ENCODE measurements at regions not wholly inside any gene's neighbourhood (a gene's known extent, or its start where the extent isn't known, plus 50 kb on each side); places are given as distances from the start of the nearest gene placed in this dataset.

GRCh38 chr17:14004927-14005620, 64.2 kb upstream of the COX10 start:
- DNase-seq (ENCODE audit: insufficient read length, low spot score) (no peak), FAIRE-seq (no peak)
- TF ChIP-seq POU2F2 (IDR thresholded peaks at IDR 0.05; ENCODE audit: low read depth, low read length) = no peak
- TF ChIP-seq PAX5 (IDR thresholded peaks at IDR 0.05; ENCODE audit: insufficient read depth, low read length, severe bottlenecking) = no peak
- TF ChIP-seq POLR2A (IDR thresholded peaks at IDR 0.05; ENCODE audit: low read depth, low read length) = no peak
- no peak for TF ChIP-seq SPI1 (IDR thresholded peaks at IDR 0.05; ENCODE audit: low read depth, low read length)
- TF ChIP-seq POLR2AphosphoS5 (IDR thresholded peaks at IDR 0.05; ENCODE audit: low read depth, low read length) = no peak
- no peak for TF ChIP-seq TAF1 (IDR thresholded peaks at IDR 0.05; ENCODE audit: low read depth, low read length)

- no peak for DNase-seq (ENCODE audit: insufficient read length, low spot score)
- FAIRE-seq = no peak
- TF ChIP-seq TAF1 (IDR thresholded peaks at IDR 0.05; ENCODE audit: low read depth, low read length) (no peak), POLR2A (IDR thresholded peaks at IDR 0.05; ENCODE audit: low read depth, low read length) (no peak), SPI1 (IDR thresholded peaks at IDR 0.05; ENCODE audit: low read depth, low read length) (no peak), POLR2AphosphoS5 (IDR thresholded peaks at IDR 0.05; ENCODE audit: low read depth, low read length) (no peak), PAX5 (IDR thresholded peaks at IDR 0.05; ENCODE audit: insufficient read depth, low read length, severe bottlenecking) (no peak), POU2F2 (IDR thresholded peaks at IDR 0.05; ENCODE audit: low read depth, low read length) (no peak)
These were observed 62.9 kb upstream of the COX10 start for GRCh38 chr17:14006249-14006942.

- FAIRE-seq (no peak), DNase-seq (ENCODE audit: insufficient read length, low spot score) (no peak)
- no peak for TF ChIP-seq PAX5 (IDR thresholded peaks at IDR 0.05; ENCODE audit: insufficient read depth, low read length, severe bottlenecking)
- no peak for TF ChIP-seq POLR2AphosphoS5 (IDR thresholded peaks at IDR 0.05; ENCODE audit: low read depth, low read length)
- no peak for TF ChIP-seq POLR2A (IDR thresholded peaks at IDR 0.05; ENCODE audit: low read depth, low read length)
- TF ChIP-seq SPI1 (IDR thresholded peaks at IDR 0.05; ENCODE audit: low read depth, low read length) = no peak
- no peak for TF ChIP-seq POU2F2 (IDR thresholded peaks at IDR 0.05; ENCODE audit: low read depth, low read length)
- no peak for TF ChIP-seq TAF1 (IDR thresholded peaks at IDR 0.05; ENCODE audit: low read depth, low read length)
These were observed 61.4 kb upstream of the COX10 start for GRCh38 chr17:14007951-14008350.

- FAIRE-seq = no peak
- no peak for TF ChIP-seq PAX5 (IDR thresholded peaks at IDR 0.05; ENCODE audit: insufficient read depth, low read length, severe bottlenecking)
- TF ChIP-seq POU2F2 (IDR thresholded peaks at IDR 0.05; ENCODE audit: low read depth, low read length) = no peak
- TF ChIP-seq POLR2A (IDR thresholded peaks at IDR 0.05; ENCODE audit: low read depth, low read length) = no peak
- TF ChIP-seq POLR2AphosphoS5 (IDR thresholded peaks at IDR 0.05; ENCODE audit: low read depth, low read length) = no peak
- no peak for TF ChIP-seq TAF1 (IDR thresholded peaks at IDR 0.05; ENCODE audit: low read depth, low read length)
- TF ChIP-seq SPI1 (IDR thresholded peaks at IDR 0.05; ENCODE audit: low read depth, low read length) = no peak
These were observed 58.1 kb upstream of the COX10 start for GRCh38 chr17:14011036-14011692.

GRCh38 chr17:14011740-14012405, 57.4 kb upstream of the COX10 start:
- DNase-seq (ENCODE audit: insufficient read length, low spot score) = no peak
- no peak for FAIRE-seq
- no peak for TF ChIP-seq POU2F2 (IDR thresholded peaks at IDR 0.05; ENCODE audit: low read depth, low read length)
- TF ChIP-seq SPI1 (IDR thresholded peaks at IDR 0.05; ENCODE audit: low read depth, low read length) = 0 out of 2 replicates have a peak, but pooled peaks have one; percentile 1

More at GRCh38 chr17:14011036-14011692, 58.1 kb upstream of the COX10 start:
- DNase-seq (ENCODE audit: insufficient read length, low spot score) = no peak

GRCh38 chr17:14014657-14015056, 54.6 kb upstream of the COX10 start:
- FAIRE-seq (no peak), DNase-seq (ENCODE audit: insufficient read length, low spot score) (no peak)
- TF ChIP-seq PAX5 (IDR thresholded peaks at IDR 0.05; ENCODE audit: insufficient read depth, low read length, severe bottlenecking) (no peak), SPI1 (IDR thresholded peaks at IDR 0.05; ENCODE audit: low read depth, low read length) (no peak), POLR2A (IDR thresholded peaks at IDR 0.05; ENCODE audit: low read depth, low read length) (no peak), POU2F2 (IDR thresholded peaks at IDR 0.05; ENCODE audit: low read depth, low read length) (no peak), TAF1 (IDR thresholded peaks at IDR 0.05; ENCODE audit: low read depth, low read length) (no peak), POLR2AphosphoS5 (IDR thresholded peaks at IDR 0.05; ENCODE audit: low read depth, low read length) (no peak)

GRCh38 chr17:14015271-14015670, 54.0 kb upstream of the COX10 start:
- no peak for DNase-seq (ENCODE audit: insufficient read length, low spot score)
- no peak for FAIRE-seq
- no peak for TF ChIP-seq PAX5 (IDR thresholded peaks at IDR 0.05; ENCODE audit: insufficient read depth, low read length, severe bottlenecking)
- TF ChIP-seq POU2F2 (IDR thresholded peaks at IDR 0.05; ENCODE audit: low read depth, low read length) = no peak
- no peak for TF ChIP-seq POLR2A (IDR thresholded peaks at IDR 0.05; ENCODE audit: low read depth, low read length)
- TF ChIP-seq TAF1 (IDR thresholded peaks at IDR 0.05; ENCODE audit: low read depth, low read length) = no peak

GRCh38 chr17:14016858-14017257, 52.4 kb upstream of the COX10 start:
- DNase-seq (ENCODE audit: insufficient read length, low spot score) (no peak), FAIRE-seq (no peak)
- TF ChIP-seq POLR2A (IDR thresholded peaks at IDR 0.05; ENCODE audit: low read depth, low read length) (no peak), TAF1 (IDR thresholded peaks at IDR 0.05; ENCODE audit: low read depth, low read length) (no peak), PAX5 (IDR thresholded peaks at IDR 0.05; ENCODE audit: insufficient read depth, low read length, severe bottlenecking) (no peak), SPI1 (IDR thresholded peaks at IDR 0.05; ENCODE audit: low read depth, low read length) (no peak), POLR2AphosphoS5 (IDR thresholded peaks at IDR 0.05; ENCODE audit: low read depth, low read length) (no peak), POU2F2 (IDR thresholded peaks at IDR 0.05; ENCODE audit: low read depth, low read length) (no peak)
